ENCODE measurements at regions not wholly inside any gene's neighbourhood (a gene's known extent, or its start where the extent isn't known, plus 50 kb on each side); places are given as distances from the start of the nearest gene placed in this dataset.
A peak's percentile ranks its signal among the peaks of the same experiment; 100 is the strongest.
"Not testable (repeated sequence)": the region's sequence is repeated elsewhere in the genome, so short reads cannot be mapped to it uniquely, and the experiment has no call there.

- peak; percentile 92 for DNase-seq
These were observed 88.0 kb upstream of the RPRML start for GRCh38 chr17:47066841-47067682.

GRCh38 chr17:47066095-47066494 lies 87.0 kb upstream of the RPRML start:
- no peak for DNase-seq

GRCh38 chr17:47064684-47065083 lies 85.6 kb upstream of the RPRML start:
- no peak for DNase-seq

- no peak for DNase-seq
These were observed 84.4 kb upstream of the RPRML start for GRCh38 chr17:47063475-47063874.

GRCh38 chr17:47062851-47063250 lies 83.8 kb upstream of the RPRML start:
- not testable (repeated sequence) for DNase-seq

GRCh38 chr17:47060005-47060404 lies 81.0 kb upstream of the RPRML start:
- not testable (repeated sequence) for DNase-seq

GRCh38 chr17:47057830-47058229 lies 78.8 kb upstream of the RPRML start:
- no peak for DNase-seq

- DNase-seq = not testable (repeated sequence)
These were observed 78.2 kb upstream of the RPRML start for GRCh38 chr17:47057279-47057678.

- not testable (repeated sequence) for DNase-seq
These were observed 77.6 kb upstream of the RPRML start for GRCh38 chr17:47056687-47057086.
